ENCODE measurements at regions not wholly inside any gene's neighbourhood (a gene's known extent, or its start where the extent isn't known, plus 50 kb on each side); places are given as distances from the start of the nearest gene placed in this dataset.
"Not testable (repeated sequence)": the region's sequence is repeated elsewhere in the genome, so short reads cannot be mapped to it uniquely, and the experiment has no call there.

DNA sequence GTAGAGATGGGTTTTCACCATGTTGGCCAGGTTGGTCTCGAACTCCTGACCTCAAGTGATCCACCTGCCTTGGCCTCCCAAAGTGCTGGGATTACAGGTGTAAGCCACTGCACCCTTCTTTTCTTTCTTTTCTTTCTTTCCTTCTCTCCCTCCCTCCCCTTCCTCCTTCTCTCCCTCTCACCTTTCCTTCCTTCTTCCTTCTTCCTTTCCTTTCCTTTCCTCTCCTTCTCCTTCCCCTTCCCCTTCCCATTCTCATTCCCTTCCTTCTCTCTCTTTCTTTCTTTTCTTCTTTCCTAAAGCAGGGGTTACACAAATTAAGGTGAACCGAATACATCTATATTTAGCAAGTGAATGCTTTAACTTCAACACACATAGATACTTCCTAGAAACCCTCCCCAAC is 58.0 kb upstream of the URI1 start:
- TF ChIP-seq EZH2phosphoT487 (IDR thresholded peaks at IDR 0.05; ENCODE audit: borderline replicate concordance, low read length), result no peak
- TF ChIP-seq, protein P1, sequence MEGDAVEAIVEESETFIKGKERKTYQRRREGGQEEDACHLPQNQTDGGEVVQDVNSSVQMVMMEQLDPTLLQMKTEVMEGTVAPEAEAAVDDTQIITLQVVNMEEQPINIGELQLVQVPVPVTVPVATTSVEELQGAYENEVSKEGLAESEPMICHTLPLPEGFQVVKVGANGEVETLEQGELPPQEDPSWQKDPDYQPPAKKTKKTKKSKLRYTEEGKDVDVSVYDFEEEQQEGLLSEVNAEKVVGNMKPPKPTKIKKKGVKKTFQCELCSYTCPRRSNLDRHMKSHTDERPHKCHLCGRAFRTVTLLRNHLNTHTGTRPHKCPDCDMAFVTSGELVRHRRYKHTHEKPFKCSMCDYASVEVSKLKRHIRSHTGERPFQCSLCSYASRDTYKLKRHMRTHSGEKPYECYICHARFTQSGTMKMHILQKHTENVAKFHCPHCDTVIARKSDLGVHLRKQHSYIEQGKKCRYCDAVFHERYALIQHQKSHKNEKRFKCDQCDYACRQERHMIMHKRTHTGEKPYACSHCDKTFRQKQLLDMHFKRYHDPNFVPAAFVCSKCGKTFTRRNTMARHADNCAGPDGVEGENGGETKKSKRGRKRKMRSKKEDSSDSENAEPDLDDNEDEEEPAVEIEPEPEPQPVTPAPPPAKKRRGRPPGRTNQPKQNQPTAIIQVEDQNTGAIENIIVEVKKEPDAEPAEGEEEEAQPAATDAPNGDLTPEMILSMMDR (conservative IDR thresholded peaks at IDR 0.05; ENCODE audit: low read depth, low read length), result no peak
- no peak for TF ChIP-seq EZH2 (IDR thresholded peaks at IDR 0.05; ENCODE audit: low read length, unreplicated experiment)
- BruUV-seq (replicated peaks), result no TSS peak
- ChIA-PET POLR2A (ENCODE audit: unreplicated experiment) (no interaction called here), CTCF (no interaction called here)
- DNase-seq, result no peak
- no peak overlapping the region for H3K27ac ChIP-seq (ENCODE audit: low read length)
- H3K27me3 ChIP-seq (ENCODE audit: low read length), result no peaks in the 10 kb centered on the region
- H3K9me3 ChIP-seq (ENCODE audit: low read length), result no peaks in the 10 kb centered on the region
- no peak overlapping the region for H2AFZ ChIP-seq (ENCODE audit: low read length)
- no peaks in the 10 kb centered on the region for H3F3A ChIP-seq (ENCODE audit: low read length, unreplicated experiment)
- no peaks in the 10 kb centered on the region for H4K20me1 ChIP-seq (ENCODE audit: low read length)
- no peak overlapping the region for H3K9ac ChIP-seq (ENCODE audit: low read length)
- H3K4me3 ChIP-seq (ENCODE audit: low read length), result no peak overlapping the region
- no peak overlapping the region for H3K4me2 ChIP-seq (ENCODE audit: low read length)
- no peaks in the 10 kb centered on the region for H3K79me2 ChIP-seq (ENCODE audit: low read length)
- H3K4me1 ChIP-seq (ENCODE audit: insufficient read depth, low read length), result no peaks in the 10 kb centered on the region
- no peak for ATAC-seq
- no peaks in the 10 kb centered on the region for H3K9me2 ChIP-seq (replicated peaks; ENCODE audit: low read length)
- H3K36me3 ChIP-seq (ENCODE audit: low read depth, low read length), result no peaks in the 10 kb centered on the region
- intact Hi-C loops (cut with micrococcal nuclease), result no loop called here

DNA sequence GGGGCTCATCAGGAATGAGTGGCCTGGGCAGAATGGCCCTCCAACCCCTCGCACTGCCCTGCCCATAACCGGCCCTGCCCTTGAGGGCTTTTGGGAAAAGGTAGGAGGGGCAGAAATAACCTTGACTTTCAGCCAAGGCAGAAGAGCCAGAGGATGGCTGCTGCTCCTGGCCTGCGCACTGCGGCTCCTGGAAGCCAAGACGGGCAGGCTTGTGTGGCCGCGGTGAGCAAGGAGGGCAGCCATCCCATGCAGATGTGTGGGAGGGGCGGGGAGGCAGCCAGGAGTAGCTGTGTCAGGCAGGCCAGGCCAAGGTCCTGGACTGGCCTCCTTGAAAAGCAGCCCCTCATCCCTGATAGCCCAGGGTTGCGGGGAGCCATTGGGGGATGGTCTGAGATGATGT is 57.6 kb upstream of the URI1 start:
- CTCF ChIA-PET, result no interaction called here
- H4K20me1 ChIP-seq (ENCODE audit: low read length), result no peaks in the 10 kb centered on the region
- no peaks in the 10 kb centered on the region for H3K4me1 ChIP-seq (ENCODE audit: insufficient read depth, low read length)
- H3K4me3 ChIP-seq (ENCODE audit: low read length), result no peak overlapping the region
- H3K36me3 ChIP-seq (ENCODE audit: low read depth, low read length), result no peaks in the 10 kb centered on the region
- H3K9me2 ChIP-seq (replicated peaks; ENCODE audit: low read length), result no peaks in the 10 kb centered on the region
- no peak overlapping the region for H3K9ac ChIP-seq (ENCODE audit: low read length)
- H3K79me2 ChIP-seq (ENCODE audit: low read length), result no peaks in the 10 kb centered on the region
- BruUV-seq (replicated peaks), result no TSS peak
- no peaks in the 10 kb centered on the region for H3K9me3 ChIP-seq (ENCODE audit: low read length)
- TF ChIP-seq, protein P1 (conservative IDR thresholded peaks at IDR 0.05; ENCODE audit: low read depth, low read length), result no peak
- TF ChIP-seq EZH2phosphoT487 (IDR thresholded peaks at IDR 0.05; ENCODE audit: borderline replicate concordance, low read length) (no peak), EZH2 (IDR thresholded peaks at IDR 0.05; ENCODE audit: low read length, unreplicated experiment) (no peak)
- DNase-seq (no peak), ATAC-seq (no peak)
- H3K27ac ChIP-seq (ENCODE audit: low read length), result no peak overlapping the region
- H2AFZ ChIP-seq (ENCODE audit: low read length), result no peak overlapping the region
- intact Hi-C loops (cut with micrococcal nuclease), result no loop called here
- POLR2A ChIA-PET (ENCODE audit: unreplicated experiment), result no interaction called here
- H3F3A ChIP-seq (ENCODE audit: low read length, unreplicated experiment), result no peaks in the 10 kb centered on the region
- H3K27me3 ChIP-seq (ENCODE audit: low read length), result no peaks in the 10 kb centered on the region
- H3K4me2 ChIP-seq (ENCODE audit: low read length), result no peak overlapping the region

DNA sequence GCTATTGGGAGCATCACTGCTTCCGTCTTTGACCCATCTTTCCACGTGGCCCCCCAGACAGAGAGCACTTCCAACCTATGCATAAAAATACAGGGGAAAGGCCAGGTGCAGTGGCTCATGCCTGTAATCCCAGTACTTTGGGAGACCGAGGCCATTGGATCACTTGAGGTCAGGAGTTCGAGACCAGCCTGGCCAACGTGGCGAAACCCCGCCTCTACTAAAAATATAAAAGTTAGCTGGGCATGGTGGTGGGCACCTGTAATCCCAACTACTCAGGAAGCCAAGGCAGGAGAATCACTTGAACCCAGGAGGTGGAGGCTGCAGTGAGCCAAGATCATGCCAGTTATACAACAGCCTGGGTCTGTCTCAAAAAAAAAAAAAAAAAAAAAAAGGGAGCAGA is 55.9 kb upstream of the URI1 start:
- H3K9me3 ChIP-seq (ENCODE audit: low read length); H3K4me2 ChIP-seq (ENCODE audit: low read length); DNase-seq; H3K9ac ChIP-seq (ENCODE audit: low read length); H4K20me1 ChIP-seq (ENCODE audit: low read length); H3K36me3 ChIP-seq (ENCODE audit: low read depth, low read length); intact Hi-C loops (cut with micrococcal nuclease); ATAC-seq; H3K79me2 ChIP-seq (ENCODE audit: low read length); POLR2A ChIA-PET (ENCODE audit: unreplicated experiment); BruUV-seq (replicated peaks); CTCF ChIA-PET; H2AFZ ChIP-seq (ENCODE audit: low read length); H3K9me2 ChIP-seq (replicated peaks; ENCODE audit: low read length); H3K27me3 ChIP-seq (ENCODE audit: low read length); H3K27ac ChIP-seq (ENCODE audit: low read length); H3K4me3 ChIP-seq (ENCODE audit: low read length); H3K4me1 ChIP-seq (ENCODE audit: insufficient read depth, low read length); H3F3A ChIP-seq (ENCODE audit: low read length, unreplicated experiment): not testable (repeated sequence)

Data from PC-3 (cell line).